AG09319 (cell line): ENCODE measurements at regions not wholly inside any gene's neighbourhood (a gene's known extent, or its start where the extent isn't known, plus 50 kb on each side); places are given as distances from the start of the nearest gene placed in this dataset.

ENCODE experiments used
- DNase-seq: peaks from one replicate; pipeline ENCODE4 v3.0.0-alpha.2; 2010; ENCODE audit warnings: low read depth; ENCODE audit errors: extremely low read depth
- TF ChIP-seq, protein P1 (sequence below): IDR thresholded peaks from 2 replicates; pipeline ENCODE4 v1.5.1; 2011; ENCODE audit warnings: low read depth, mild to moderate bottlenecking, inconsistent platforms, low read length, moderate library complexity

DNA sequence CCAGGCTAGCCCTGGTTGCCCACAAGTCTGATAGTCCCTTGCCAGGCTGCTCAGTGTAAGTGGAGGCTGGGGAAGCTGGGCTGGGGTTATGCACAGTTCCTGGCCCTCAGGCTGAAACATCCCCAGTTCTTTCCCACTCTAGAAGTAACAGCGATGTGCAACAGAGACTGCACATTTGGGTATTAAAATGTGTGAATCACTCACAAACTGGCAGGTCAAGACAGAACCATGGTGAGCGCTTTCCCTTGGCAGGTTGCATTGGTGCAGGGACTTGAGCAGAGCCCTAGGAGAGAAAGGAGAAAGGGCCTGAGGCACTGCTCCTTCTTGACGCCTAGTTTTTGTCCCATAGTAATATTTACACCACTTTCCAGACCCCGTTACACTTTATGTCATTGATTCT is 56.1 kb upstream of the SLC35B4 start:
- no peak for DNase-seq
- TF ChIP-seq, protein P1, sequence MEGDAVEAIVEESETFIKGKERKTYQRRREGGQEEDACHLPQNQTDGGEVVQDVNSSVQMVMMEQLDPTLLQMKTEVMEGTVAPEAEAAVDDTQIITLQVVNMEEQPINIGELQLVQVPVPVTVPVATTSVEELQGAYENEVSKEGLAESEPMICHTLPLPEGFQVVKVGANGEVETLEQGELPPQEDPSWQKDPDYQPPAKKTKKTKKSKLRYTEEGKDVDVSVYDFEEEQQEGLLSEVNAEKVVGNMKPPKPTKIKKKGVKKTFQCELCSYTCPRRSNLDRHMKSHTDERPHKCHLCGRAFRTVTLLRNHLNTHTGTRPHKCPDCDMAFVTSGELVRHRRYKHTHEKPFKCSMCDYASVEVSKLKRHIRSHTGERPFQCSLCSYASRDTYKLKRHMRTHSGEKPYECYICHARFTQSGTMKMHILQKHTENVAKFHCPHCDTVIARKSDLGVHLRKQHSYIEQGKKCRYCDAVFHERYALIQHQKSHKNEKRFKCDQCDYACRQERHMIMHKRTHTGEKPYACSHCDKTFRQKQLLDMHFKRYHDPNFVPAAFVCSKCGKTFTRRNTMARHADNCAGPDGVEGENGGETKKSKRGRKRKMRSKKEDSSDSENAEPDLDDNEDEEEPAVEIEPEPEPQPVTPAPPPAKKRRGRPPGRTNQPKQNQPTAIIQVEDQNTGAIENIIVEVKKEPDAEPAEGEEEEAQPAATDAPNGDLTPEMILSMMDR = no peak

DNA sequence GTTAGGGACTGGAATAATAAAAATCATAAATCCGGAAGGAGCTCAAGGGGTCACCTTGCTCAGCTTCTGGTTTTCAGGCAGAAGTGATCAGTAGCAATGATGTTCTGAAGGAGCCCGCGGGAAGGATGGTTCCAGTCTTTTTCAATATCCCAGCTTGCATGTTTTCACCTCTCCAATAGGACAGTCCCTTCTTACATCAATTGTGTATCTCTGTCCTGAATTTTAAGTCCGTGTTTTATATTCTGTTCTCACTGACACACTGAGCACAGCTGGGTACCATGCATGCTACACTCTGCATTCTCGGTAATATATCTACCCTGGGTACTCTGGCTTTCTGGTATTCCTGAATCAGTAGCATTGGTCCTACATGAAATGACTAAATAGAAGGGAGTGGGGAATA is 55.2 kb upstream of the SLC35B4 start:
- TF ChIP-seq, protein P1 = no peak
- no peak for DNase-seq

DNA sequence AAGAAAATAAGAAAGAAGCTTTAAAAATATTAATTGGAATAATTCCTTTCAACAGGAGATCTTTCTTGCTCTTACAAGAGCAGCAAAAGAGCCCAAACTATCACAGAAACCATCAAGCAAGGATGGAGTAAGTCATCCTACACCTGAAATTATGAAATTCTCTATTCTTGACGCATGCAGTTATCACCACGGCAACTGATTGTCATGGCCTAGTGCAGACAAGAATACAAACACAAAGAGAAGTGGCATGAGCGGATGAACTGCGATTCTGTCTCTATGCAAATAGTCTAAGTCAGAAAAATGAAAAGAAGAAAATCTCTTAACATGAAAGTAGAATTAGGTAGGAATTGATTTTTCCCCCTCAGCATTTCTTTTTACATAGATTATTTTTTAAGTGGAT is 54.8 kb upstream of the SLC35B4 start:
- DNase-seq = no peak
- TF ChIP-seq, protein P1 = no peak

DNA sequence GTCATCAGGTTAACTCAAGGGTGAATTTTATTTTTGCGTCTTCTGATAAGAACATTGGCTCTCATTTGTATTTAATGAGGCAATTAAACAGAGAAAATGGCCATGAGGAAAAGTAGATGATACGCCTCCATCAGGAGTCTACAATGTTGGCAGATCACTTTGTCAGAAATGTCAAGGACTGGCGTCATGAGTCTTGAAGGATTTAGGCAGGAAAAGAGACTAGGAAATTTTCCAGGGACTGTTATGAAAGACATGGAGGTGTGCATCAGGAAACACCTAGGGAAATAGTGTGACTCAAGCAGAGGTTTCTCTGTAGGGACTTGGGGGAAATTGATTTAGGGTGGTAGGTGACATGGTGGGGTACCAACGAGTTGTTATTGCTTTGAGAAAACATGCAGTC is 53.4 kb upstream of the SLC35B4 start:
- DNase-seq = no peak
- TF ChIP-seq, protein P1 = no peak

DNA sequence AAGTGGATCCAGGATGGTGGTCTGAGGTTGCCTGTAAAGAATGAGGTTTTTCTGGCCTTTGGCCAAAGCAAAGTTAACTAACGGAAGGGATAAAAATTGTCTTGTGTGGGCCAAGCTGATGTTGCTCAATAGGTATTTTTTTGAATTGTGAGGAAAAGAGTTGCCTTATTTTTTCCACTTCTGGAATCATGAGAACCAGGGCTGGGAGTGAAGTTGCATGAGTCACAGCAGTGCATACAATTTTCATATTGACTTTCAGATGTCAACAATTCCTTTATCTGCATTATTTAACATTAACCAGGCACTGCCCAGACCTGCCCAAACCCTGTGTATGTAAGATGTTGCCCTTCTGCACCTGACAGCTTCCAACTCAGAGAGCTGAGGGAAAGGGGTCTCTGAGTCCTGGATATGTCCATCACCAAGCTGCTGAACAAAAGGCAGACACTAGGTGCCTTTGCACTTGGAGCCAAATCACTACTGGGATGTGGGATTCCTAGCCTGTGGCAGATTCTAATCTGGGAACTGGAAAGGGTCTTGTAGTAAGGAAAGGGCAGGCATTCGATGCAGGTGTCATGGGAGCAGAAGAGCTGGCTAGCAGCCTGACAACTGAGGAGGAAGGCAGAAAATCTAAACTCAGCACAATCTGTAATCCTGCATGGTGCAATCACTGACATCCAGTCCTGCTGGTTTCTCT is 52.3 kb upstream of the SLC35B4 start:
- peak; percentile 52 for DNase-seq
- TF ChIP-seq, protein P1 = no peak

DNA sequence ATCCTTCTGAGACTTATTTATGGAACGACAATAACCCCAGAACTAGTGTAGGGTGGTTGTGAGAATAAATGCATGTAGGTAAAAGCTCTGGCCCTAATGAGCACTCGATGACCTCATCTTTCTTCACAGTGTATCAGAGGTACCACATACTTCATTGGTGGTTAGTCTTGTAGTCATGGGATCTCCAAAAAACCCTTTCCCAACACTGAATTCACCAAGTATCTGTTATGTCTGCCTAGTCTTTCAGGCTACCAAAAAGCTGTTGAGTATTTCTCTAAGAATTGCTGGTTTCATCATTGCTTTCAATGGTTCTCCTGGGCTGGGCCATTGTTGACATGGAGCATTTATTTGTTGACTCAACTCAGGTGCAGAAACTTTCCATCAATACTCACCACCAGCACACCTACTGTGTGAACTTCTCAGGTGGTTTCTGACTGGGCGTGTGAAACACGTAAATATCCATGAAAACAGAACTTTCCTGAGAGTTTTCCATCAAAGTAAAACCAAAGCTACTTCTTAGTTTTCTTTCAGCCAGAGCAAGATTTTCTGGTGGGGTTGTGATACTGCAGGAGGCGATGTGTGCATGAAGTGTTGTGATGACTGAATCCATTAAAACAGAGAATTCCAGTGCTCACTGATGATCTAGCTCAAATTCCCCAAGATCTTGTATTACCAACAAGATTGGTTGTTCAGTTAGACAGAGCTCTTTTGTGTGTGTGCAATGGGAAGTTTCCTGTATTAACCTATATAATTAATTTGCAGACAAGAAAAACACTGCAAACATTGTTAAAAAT is 51.4 kb upstream of the SLC35B4 start:
- no peak for DNase-seq
- TF ChIP-seq, protein P1 = no peak
